RPMI8226 (cell line): ENCODE measurements at regions not wholly inside any gene's neighbourhood (a gene's known extent, or its start where the extent isn't known, plus 50 kb on each side); places are given as distances from the start of the nearest gene placed in this dataset.
"Not testable (repeated sequence)": the region's sequence is repeated elsewhere in the genome, so short reads cannot be mapped to it uniquely, and the experiment has no call there.

Source experiments
- DNase-seq: peaks from one replicate; pipeline ENCODE4 v3.0.0-alpha.2; 2015

DNA sequence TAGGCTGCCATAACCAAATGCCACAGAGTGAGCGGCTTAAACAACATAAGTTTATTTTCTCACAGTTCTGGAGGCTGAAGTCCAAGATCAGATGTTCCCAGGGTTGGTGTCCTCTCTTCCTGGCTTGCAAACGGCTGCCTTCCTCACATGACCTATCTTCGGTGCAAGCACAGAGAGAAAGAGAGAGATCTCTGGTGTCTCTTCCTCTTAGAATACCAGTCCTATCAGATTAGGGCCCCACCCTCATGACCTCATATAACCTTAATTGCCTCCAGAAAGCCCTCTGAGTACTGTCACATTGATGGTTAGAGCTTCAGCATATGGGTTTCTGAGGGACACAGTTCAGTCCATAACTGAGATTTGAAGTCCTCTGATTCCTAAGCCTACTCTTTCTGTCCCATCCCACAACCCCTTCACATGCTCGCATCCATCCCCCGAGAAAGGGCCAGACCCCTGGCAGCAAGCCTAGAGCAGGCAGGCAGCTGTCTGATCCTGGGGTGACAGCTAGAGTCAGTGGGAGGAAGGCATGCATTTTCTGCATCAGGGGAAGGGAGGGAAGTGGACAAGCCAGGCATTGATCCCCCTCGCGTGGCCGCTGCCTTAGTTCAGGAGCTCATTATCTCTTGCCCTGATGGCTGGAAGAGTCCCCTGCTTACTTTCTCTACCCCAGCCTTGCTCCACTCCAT lies 114.1 kb downstream of the FAR1 start:
- DNase-seq = no peak

GRCh38 chr11:13784441-13784840 lies 116.0 kb downstream of the FAR1 start:
- DNase-seq = no peak

DNA sequence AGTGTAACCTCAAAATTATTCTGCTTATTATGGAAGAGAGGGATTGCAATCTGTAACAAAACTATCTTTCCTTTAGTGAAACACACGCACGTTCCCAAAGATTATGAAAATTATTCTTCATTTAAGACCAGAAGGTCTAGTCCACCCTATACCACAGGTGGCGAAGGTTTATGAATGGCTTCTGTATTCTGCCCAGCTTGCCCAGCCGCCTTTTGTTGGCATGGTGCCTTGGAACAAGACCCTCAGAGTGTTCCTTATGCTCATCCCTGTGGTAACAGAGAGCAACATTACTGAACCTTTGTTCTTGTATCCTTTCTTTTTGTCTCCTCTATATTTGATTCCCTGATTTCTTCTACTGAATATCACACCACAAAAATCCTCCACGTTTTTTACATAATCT lies 116.4 kb downstream of the FAR1 start:
- no peak for DNase-seq

- no peak for DNase-seq
These were observed 118.2 kb downstream of the FAR1 start for GRCh38 chr11:13786688-13787087.

DNA sequence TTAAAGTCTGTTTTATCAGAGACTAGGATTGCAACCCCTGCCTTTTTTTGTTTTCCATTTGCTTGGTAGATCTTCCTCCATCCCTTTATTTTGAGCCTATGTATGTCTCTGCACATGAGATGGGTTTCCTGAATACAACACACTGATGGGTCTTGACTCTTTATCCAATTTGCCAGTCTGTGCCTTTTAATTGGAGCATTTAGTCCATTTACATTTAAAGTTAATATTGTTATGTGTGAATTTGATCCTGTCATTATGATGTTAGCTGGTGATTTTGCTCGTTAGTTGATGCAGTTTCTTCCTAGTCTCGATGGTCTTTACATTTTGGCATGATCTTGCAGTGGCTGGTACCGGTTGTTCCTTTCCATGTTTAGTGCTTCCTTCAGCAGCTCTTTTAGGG lies 129.1 kb downstream of the FAR1 start:
- not testable (repeated sequence) for DNase-seq

DNA sequence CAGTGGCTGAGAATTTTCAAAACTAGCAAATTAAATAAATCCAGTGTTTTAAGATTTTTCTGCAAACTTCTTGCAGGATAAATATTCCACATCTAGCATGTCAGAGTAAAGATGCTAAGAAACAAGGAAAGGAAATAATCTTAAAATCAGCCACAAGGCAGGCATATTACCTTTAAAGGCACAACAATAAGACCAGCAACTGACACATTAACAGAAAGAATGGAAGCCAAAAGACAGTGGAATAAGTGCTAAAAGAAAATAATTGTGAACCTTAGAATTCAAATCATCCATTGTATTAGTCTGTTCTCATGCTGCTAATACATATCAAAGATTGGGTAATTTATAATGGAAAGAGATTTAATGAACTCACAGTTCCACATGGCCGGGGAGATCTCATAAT lies 132.4 kb downstream of the FAR1 start:
- DNase-seq = no peak

DNA sequence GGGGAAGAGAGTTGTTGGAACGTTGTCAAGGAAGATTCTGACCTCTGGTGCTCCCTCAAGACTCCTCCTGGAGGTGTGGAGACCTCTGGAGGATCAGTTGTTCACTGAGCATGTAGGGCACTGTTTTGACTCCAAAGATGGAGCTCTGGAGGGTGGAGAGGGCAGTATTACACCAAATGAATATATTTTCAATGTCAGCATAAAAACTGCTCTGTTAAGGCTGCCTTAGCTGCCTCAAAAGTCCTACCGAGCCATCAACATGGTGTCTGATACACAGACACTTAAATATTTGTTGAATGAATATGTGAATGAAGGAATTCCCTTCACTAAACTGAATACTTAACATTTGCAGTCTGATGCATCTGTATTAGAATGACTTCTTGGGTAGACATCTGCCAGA lies 144.2 kb upstream of the SPON1 start:
- DNase-seq = no peak

DNA sequence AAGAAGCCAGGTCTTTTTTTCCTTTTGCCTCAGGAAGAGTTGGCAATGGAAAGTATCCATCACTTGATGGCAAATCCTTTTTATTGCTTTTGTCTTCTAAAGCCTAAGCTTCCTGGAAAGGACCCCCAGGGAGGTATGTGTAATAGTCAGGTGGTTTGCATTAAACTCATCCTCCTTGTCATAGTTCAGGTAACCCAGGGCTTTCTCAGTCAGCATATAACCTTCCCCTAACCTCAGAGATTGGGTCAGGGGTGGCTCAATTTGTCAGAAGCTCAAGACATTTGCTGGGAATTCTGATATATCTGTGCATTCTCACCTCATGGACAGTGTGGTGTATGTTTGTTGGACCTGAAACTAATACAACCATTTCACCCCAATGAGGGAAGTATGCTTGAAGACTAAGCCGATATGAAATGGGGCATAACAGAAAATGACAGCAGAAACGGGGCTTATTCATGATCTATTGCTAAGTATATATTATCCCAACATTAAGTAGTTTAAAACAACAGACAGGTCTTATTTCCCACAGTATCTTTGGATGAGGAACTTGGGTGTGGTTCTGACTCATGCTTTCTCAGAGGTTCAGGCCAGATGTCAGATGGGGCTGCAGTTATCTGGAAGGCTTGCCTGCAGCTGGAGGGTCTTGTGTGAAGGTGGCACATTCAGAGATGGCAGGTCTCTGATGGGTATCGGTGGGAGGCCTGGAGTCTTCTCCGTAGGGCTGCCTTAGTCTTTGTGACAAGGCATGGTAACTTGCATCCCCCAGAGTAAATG lies 135.8 kb upstream of the SPON1 start:
- no peak for DNase-seq

DNA sequence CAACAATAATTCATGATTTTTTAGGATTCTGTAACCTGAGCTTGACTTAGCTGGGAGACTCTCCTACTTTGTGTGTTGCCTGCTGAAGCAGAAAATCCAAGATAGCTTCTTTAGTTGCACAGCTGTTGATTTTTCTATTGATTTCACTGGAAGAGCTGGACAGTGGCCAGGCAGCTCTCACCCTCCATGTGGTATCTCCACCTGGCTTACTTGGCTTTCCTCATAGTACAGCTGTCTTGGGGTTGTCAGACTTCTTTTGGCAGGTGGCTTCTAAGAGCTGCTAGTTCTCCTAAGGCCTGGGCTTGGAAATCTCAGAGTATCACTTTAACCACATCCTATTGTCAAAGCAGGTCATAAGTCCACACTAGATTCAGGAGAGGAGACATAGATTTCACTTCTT lies 130.8 kb upstream of the SPON1 start:
- DNase-seq = peak; percentile 8

DNA sequence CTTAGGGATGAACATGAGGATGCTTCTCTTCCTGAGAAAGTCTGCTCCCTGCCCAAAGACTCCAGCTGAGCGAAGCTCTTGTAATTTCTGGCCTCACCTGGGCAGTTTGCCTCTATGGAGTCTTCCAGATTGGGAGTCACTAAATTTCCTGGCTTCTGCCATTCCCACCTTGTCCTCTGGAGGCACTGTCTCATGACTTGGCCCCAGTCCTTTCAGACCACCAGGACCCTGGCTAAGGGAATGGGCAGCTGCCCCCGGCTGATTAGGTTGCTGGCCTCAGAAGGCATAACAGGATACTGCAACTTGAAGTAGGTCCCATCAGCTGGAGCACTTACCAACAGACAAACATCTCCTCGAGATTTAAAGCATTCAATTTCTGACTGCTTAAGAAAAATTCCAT lies 128.1 kb upstream of the SPON1 start:
- no peak for DNase-seq

DNA sequence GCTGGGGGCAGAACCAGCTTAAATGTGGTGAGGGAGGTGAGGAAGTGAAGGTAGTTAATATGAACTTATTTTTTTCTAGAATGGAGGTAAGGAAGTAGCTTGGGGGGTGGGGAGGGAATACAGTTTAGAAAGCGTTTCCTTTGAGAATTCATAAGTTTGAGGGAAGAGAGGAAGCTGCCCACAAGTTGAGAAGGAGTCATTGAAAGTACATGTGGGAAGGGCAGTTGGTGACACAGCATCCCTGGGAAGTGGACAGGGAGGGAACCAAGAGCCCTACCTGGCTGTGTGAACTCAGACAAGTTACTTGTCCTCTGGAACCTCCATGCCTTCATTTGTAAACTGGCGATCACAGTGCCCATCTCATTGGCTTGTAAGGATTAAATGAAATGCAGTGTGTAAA lies 125.9 kb upstream of the SPON1 start:
- no peak for DNase-seq

DNA sequence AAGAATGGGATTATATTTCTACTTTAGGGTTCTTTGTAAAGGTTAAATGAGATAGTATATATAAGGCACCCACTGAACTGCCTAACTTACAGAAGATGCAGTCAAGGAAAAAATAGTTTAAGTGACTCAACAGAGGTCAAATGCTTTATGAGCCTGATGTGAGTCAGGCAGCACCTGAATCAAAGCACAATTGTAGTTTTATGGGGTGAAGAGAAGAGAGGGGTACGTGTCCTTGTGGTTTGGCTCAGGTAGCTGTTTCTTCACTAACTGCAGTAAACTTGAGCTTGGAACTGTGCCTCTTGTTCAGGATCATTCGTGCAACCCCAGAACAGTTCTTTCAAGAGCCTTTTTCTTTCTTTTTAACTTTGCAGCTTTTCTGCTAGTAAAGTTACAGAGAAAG lies 125.2 kb upstream of the SPON1 start:
- no peak for DNase-seq

DNA sequence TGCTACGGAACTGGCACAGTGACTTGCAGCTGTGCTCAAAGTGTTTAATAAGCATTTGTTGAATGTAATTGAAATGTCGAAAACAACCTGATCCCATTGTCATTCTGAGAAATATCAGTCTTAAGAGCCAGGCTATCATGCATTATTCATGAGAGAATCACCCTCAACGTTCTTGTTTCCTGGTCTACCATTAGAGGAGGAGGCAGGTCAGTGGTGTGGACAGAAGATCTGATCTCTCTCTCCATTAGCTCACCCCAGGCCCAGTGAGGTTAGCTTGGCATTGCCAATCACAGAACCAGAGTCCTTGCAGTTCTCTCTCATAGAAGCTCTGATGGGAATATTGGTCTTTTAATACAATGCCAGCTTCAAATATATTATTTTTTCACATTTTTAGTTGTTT lies 121.1 kb upstream of the SPON1 start:
- no peak for DNase-seq

DNA sequence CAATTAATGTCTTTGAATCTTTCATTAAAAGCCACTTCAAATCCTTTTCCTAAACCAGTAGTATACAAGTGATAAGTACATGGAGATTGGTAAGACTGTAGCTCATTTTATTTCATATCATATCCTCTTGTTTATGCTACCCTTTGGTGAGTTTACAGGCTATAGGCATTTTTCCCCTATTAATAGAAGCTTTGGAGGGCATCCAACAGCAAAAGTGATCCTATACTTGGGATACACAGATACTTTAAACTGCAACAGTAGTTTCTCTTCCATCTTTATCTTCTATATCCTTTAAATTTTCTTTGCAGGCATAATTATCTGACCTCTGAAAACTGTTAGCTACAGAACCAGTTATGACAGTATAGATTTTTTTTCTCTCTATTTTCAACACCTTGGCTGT lies 114.5 kb upstream of the SPON1 start:
- DNase-seq = no peak

DNA sequence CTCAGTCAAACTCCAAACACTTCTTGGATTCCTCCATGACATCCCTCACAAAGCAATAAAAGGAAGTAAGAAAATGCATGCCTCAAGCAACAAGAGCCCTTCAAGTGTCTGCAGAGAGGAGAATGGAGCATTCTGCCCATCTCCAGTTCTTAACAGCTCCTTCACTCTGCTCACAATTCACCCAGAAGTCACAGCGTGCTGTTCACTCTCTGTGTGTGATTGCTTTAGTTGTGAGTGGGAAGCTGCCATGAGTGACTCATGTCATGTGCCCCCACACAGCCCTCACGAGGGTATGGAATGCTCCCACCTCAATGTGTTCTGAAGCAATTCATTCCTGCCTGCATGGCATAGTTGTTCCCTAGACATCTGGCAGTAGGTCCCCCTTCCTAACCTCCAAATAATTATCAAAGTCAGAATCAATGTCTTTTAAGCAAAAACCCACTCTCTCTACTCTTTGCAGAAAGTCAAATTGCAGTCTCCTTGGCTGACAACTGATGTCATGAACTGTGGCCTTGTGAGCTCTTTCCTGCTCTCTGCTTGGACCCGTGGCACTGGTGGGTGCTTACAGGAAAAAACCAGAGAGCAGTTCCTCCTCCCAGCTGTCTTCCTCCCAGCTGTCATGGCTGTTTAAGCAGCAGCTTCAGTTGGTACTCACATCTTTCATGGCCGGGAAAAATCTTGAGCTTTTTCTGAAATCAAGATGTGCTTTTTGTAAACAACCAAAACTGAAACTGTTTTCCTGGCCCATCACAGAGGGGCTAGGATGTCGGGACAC lies 112.1 kb upstream of the SPON1 start:
- DNase-seq = no peak

DNA sequence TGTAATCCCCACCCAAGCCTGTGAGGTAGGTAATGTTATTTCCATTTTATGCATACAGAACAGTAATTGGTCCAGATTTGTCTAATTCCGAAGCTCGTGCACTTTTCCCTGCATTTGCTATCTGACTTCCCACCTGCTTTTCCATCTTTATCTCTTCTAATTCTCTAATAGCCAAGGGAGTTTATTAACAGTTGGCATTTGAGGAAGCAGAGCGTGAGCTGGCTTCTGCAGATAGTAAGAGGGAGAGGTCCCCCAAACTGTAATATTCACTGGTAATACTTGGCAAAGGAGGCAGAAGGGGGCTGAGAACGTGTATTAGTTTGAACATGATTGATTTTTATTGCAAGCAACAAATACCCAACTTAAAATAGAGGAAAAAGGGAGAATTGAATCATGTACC lies 110.8 kb upstream of the SPON1 start:
- no peak for DNase-seq

GRCh38 chr11:13852481-13852880 lies 110.0 kb upstream of the SPON1 start:
- DNase-seq = no peak

DNA sequence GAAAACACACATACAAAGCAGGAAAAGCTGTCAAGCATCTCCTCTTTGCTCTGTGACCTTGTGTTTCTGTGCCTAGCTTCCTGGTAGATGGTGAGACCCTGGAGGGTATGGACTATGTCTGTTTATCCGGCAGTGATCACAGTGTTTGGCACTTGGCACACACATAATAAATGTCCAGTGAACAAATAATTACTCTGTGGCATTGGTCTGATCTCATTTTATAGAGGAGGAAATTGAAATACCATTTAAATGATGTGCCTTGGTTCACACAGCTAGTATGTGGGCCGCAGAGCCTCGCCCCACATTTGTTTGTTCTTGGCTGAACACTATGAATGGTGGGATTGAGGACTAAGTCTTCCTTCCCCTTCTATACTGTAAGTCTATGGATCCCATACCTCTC lies 104.7 kb upstream of the SPON1 start:
- no peak for DNase-seq

DNA sequence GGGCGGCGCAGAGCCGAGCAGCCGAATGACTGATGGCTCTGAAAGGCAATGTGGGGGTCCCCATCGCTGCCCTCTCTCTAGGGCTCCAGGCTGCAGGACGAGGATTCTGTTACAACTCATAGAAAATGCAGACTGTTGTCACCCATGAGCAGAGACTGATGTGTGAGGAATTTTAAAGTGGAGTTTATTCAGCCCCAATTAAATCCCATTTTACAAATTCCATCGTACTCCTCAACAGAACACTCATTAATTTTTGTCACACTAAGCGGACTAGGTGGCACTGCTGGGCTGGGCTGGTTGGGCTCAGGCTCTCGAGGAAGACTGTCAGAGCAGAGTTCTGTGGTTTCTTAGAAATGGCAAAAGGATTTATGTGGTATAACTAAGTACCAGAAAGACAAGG lies 102.6 kb upstream of the SPON1 start:
- DNase-seq = no peak

DNA sequence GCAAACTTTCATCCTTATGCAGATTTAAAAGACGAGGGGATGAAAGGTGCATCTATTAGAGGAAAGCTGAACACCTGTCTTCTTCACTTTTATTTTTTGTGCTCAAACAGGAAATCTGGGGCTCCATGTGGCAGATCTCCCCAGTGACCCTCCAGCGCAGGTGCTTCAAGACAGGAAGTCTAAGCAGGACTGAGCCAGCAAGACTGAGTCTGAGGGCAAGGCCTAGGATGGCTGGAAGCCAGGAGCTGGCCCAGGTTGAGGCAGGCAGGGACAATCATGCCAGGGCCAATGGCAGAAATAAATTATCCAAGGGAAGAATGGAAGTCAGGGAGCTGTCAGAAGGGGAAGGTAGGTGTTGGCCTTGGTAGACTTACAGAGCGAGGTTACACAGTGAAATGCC lies 101.1 kb upstream of the SPON1 start:
- peak; percentile 76 for DNase-seq

- DNase-seq = no peak
These were observed 99.6 kb upstream of the SPON1 start for GRCh38 chr11:13862845-13863392.

DNA sequence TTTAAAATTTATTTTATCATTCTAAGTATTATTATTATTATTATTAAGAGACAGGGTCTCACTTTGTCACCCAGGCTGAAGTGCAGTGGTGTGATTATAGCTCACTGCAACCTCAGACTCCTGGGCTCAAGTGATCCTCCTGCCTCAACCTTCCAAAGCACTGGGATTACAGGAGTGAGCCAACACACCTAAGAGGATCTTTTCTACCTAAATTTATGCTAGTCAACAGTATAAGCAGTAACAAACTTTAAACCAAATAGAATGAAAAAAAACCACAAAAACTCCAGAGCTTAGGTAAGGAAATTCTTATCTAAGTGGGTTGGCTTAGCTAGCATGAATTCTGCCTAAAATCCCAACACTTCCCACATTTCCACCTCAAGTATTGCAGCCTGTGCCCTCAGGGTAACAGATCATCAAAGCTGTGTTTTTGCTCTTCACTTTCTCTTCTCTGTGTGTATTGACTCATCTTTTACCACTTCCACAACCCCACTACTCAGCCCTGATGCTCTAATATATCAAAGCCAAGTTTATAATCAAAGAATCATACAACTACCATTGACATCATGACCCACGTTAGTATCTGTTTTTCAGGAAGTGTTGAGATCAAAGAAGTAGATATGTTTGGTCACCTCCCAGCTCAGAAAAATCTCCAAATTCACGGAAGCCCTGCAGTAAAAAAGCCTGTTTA lies 93.7 kb upstream of the SPON1 start:
- no peak for DNase-seq

GRCh38 chr11:13869398-13869886 lies 93.1 kb upstream of the SPON1 start:
- DNase-seq = no peak
